PC-9 (cell line): ENCODE measurements at regions not wholly inside any gene's neighbourhood (a gene's known extent, or its start where the extent isn't known, plus 50 kb on each side); places are given as distances from the start of the nearest gene placed in this dataset.

ENCODE experiments used
- BruUV-seq: library from RNA; stranded (reverse); fragments of 400-500 nt; replicated peaks from 2 replicates; lab custom pipeline; 2021; lab: Mats Ljungman, UMichigan
- CTCF ChIA-PET: fragments of 300-600 bp; sonication (Branson Sonifier 250); formaldehyde crosslinking; loops from one replicate; lab custom pipeline; 2022; ENCODE audit warnings: antibody characterized with exemption; lab: Charles Lee
- POLR2A ChIA-PET: fragments of 300-600 bp; sonication (Branson Sonifier 250); formaldehyde crosslinking; loops from one replicate; lab custom pipeline; 2022; ENCODE audit warnings: antibody characterized with exemption; ENCODE audit not compliant: unreplicated experiment; lab: Charles Lee
- DNase-seq, 2 experiments: peaks; one replicate each; pipeline versions ENCODE4 v3.0.0 to v3.0.0-alpha.2; 2015 to 2022; ENCODE audit warnings: mixed read lengths in 1 of 2
- H2AFZ ChIP-seq: fragments of 200-600 bp; sonication (generic); 2 replicates; pipeline ENCODE4 v1.8.1; 2017; ENCODE audit warnings: antibody characterized with exemption
- H3F3A ChIP-seq: fragments of 200-600 bp; sonication (generic); 2 replicates; pipeline ENCODE4 v1.8.1; 2017; ENCODE audit warnings: antibody characterized with exemption, mild to moderate bottlenecking, low read depth; ENCODE audit not compliant: insufficient read depth
- H3K27ac ChIP-seq: fragments of 200-600 bp; sonication (generic); 2 replicates; pipeline ENCODE4 v1.6.1; 2016; ENCODE audit warnings: mixed run types
- H3K27me3 ChIP-seq: fragments of 200-600 bp; sonication (generic); 2 replicates; pipeline ENCODE4 v1.6.1; 2016; ENCODE audit warnings: low read depth, mixed run types; ENCODE audit not compliant: insufficient read depth
- H3K36me3 ChIP-seq: fragments of 200-600 bp; sonication (generic); 2 replicates; pipeline ENCODE4 v1.6.1; 2016; ENCODE audit warnings: low read depth, mixed run types
- H3K4me1 ChIP-seq: fragments of 200-600 bp; sonication (generic); replicated peaks from 2 replicates; pipeline ENCODE4 v1.6.1; 2016; ENCODE audit warnings: mixed run types; ENCODE audit not compliant: insufficient read depth
- H3K4me2 ChIP-seq: fragments of 200-600 bp; sonication (generic); 2 replicates; pipeline ENCODE4 v1.6.1; 2017; ENCODE audit warnings: mixed run types
- H3K4me3 ChIP-seq: fragments of 200-600 bp; sonication (generic); 2 replicates; pipeline ENCODE4 v1.6.1; 2016; ENCODE audit warnings: mixed run types
- H3K79me2 ChIP-seq: fragments of 200-600 bp; sonication (generic); 2 replicates; pipeline ENCODE4 v1.6.1; 2017; ENCODE audit warnings: low read depth, mixed run types
- H3K9me2 ChIP-seq: fragments of 200-600 bp; sonication (generic); 2 replicates; pipeline ENCODE4 v1.8.1; 2017; ENCODE audit warnings: mild to moderate bottlenecking; ENCODE audit not compliant: insufficient read depth
- H3K9me3 ChIP-seq: fragments of 200-600 bp; sonication (generic); 2 replicates; pipeline ENCODE4 v1.8.1; 2016; ENCODE audit warnings: low read depth; ENCODE audit not compliant: insufficient read depth
- H4K20me1 ChIP-seq: fragments of 200-600 bp; sonication (generic); 2 replicates; pipeline ENCODE4 v1.8.1; 2017; ENCODE audit not compliant: insufficient read depth
- EZH2 ChIP-seq: fragments of 200-600 bp; sonication (generic); IDR thresholded peaks from 2 replicates; pipeline ENCODE4 v1.8.0; 2017; ENCODE audit warnings: antibody characterized with exemption, low read depth
- intact Hi-C: fragments of 100-400 bp; cut with micrococcal nuclease; formaldehyde crosslinking; loops from one replicate; pipeline ENCODE4 v1.10.0; 2022; ENCODE audit not compliant: unreplicated experiment
- TF ChIP-seq, protein P1 (sequence below): fragments of 200-600 bp; sonication (generic); conservative IDR thresholded peaks from 2 replicates; pipeline ENCODE4 v1.6.1; 2017; ENCODE audit warnings: mixed run types, antibody characterized with exemption, mild to moderate bottlenecking, moderate library complexity

DNA sequence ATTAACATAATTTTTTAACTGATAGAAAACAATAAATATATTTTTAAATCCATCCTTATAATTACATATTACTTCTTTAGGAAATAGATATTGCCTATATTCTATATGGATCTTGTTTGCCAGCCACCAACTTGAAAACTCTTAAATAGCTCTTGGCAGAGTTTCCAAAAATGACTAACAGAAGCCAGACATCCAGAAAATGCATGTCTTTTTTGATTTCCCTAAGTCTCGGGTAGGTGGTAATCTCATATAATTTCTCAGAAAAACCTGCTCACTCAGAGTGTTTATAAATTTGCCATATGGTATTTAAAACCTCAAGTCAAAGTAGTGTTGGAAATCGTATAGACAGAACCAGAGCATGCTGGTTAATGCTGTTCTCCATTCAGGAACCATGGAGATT lies 360.4 kb upstream of the FOXG1 start:
- Histone ChIP-seq H3K9me2 (no peaks in the 10 kb centered on the region), H3K4me3 (no peak overlapping the region), H2AFZ (no peak overlapping the region), H3K36me3 (no peaks in the 10 kb centered on the region), H3K4me1 (no peaks in the 10 kb centered on the region), H3K79me2 (no peaks in the 10 kb centered on the region), H3K27ac (no peak overlapping the region), H4K20me1 (no peaks in the 10 kb centered on the region), H3K4me2 (no peak overlapping the region), H3K9me3 (no peaks in the 10 kb centered on the region), H3K27me3 (no peaks in the 10 kb centered on the region), H3F3A (no peaks in the 10 kb centered on the region)
- DNase-seq, result no peak
- ChIA-PET CTCF (no interaction called here), POLR2A (no interaction called here)
- no TSS peak for BruUV-seq
- TF ChIP-seq, protein P1, sequence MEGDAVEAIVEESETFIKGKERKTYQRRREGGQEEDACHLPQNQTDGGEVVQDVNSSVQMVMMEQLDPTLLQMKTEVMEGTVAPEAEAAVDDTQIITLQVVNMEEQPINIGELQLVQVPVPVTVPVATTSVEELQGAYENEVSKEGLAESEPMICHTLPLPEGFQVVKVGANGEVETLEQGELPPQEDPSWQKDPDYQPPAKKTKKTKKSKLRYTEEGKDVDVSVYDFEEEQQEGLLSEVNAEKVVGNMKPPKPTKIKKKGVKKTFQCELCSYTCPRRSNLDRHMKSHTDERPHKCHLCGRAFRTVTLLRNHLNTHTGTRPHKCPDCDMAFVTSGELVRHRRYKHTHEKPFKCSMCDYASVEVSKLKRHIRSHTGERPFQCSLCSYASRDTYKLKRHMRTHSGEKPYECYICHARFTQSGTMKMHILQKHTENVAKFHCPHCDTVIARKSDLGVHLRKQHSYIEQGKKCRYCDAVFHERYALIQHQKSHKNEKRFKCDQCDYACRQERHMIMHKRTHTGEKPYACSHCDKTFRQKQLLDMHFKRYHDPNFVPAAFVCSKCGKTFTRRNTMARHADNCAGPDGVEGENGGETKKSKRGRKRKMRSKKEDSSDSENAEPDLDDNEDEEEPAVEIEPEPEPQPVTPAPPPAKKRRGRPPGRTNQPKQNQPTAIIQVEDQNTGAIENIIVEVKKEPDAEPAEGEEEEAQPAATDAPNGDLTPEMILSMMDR, result no peak
- TF ChIP-seq EZH2, result no peak
- intact Hi-C loops, result no loop called here

DNA sequence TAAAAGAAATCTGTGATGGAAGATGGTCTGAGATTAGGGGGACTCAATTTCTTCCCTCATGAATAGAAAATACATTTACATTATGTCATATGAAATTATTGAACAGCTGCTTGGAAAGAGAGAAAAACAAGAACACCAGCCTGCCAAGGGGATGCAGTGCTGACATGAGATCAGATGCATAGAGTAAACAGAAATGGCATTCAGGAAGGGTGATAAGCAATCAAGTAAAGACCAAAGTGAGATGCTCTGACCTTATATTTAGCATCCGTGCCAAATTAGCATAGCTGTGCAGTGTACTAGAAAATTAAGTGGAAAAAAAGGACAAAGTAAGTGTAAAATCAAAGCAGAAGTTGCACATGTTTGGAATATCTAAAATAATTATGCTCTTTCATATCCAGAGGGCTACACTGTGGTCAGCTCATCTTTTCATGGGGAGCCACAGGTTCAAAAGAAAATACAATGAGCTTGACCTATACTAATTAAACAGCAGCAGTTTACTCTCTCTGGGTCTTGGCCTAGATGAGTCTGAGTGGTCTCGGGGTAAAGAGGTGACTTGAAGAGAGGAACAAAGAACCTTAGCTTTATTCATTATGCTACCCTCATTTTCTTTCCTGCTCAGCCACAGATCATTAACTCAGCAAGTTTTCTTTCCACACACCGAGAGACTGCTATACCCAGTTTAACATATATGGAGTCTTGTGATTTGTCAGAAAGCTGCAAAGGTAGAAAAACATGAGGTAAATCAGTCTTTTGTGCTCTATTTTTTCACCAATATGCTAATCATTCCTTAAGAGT lies 359.4 kb upstream of the FOXG1 start:
- no peak for DNase-seq

DNA sequence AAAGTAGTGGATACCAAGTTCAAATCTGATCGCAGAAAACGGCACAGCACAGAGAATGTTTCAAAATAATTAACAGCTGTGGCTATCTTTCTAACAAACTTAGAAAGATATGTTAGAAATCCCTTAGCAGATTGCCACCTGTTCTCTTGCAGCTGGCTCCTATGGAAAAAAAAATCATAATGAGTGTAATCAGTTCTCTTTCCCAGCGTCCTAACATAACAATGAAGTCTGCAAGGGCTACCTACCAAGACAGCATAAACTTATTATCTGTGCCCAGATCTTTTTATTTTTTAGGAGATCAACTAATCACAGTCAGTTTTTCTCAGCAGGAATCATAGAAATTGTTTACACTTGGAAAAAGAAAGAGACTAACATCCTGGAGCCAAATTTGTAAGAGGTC lies 358.6 kb upstream of the FOXG1 start:
- DNase-seq, result no peak
- POLR2A ChIA-PET, result no interaction called here

More for the DNA sequence above, 359.4 kb upstream of the FOXG1 start:
- intact Hi-C loops, result no loop called here
- Histone ChIP-seq H3K9me3 (no peaks in the 10 kb centered on the region), H3F3A (no peaks in the 10 kb centered on the region), H3K4me2 (no peak overlapping the region), H2AFZ (no peak overlapping the region), H3K36me3 (no peaks in the 10 kb centered on the region), H3K79me2 (no peaks in the 10 kb centered on the region), H4K20me1 (no peaks in the 10 kb centered on the region), H3K4me3 (no peak overlapping the region), H3K27me3 (no peaks in the 10 kb centered on the region), H3K27ac (no peak overlapping the region), H3K9me2 (no peaks in the 10 kb centered on the region), H3K4me1 (no peaks in the 10 kb centered on the region)
- TF ChIP-seq, protein P1, result no peak
- no peak for TF ChIP-seq EZH2
- POLR2A ChIA-PET, result no interaction called here
- BruUV-seq, result no TSS peak
- CTCF ChIA-PET, result no interaction called here

More for the DNA sequence above, 358.6 kb upstream of the FOXG1 start:
- no peaks in the 10 kb centered on the region for H3K36me3 ChIP-seq
- H3K9me2 ChIP-seq, result no peaks in the 10 kb centered on the region
- no peaks in the 10 kb centered on the region for H4K20me1 ChIP-seq
- BruUV-seq, result no TSS peak
- H3K27ac ChIP-seq, result no peak overlapping the region
- H2AFZ ChIP-seq, result no peak overlapping the region
- no peaks in the 10 kb centered on the region for H3K9me3 ChIP-seq
- intact Hi-C loops, result no loop called here
- no peaks in the 10 kb centered on the region for H3K27me3 ChIP-seq
- H3F3A ChIP-seq, result no peaks in the 10 kb centered on the region
- no peak overlapping the region for H3K4me2 ChIP-seq
- CTCF ChIA-PET, result no interaction called here
- TF ChIP-seq, protein P1, result no peak
- no peak for TF ChIP-seq EZH2
- H3K79me2 ChIP-seq, result no peaks in the 10 kb centered on the region
- no peak overlapping the region for H3K4me3 ChIP-seq
- no peaks in the 10 kb centered on the region for H3K4me1 ChIP-seq
